Upper lobe of right lung (tissue), 1 donor: ENCODE measurements at regions not wholly inside any gene's neighbourhood (a gene's known extent, or its start where the extent isn't known, plus 50 kb on each side); places are given as distances from the start of the nearest gene placed in this dataset.

ENCODE experiments used
- ATAC-seq: fragments of 200-7000 bp; cut with Tn5 transposase; one replicate; pipeline ENCODE4 v1.9.1; 2020; ENCODE audit warnings: mild to moderate bottlenecking, moderate library complexity
- DNase-seq: peaks from one replicate; pipeline ENCODE4 v3.0.0-alpha.2; 2020
- H3K27ac ChIP-seq: fragments of 200-600 bp; one replicate; pipeline ENCODE4 v1.8.0; 2022
- H3K27me3 ChIP-seq: fragments of 200-600 bp; one replicate; pipeline ENCODE4 v1.8.0; 2022; ENCODE audit warnings: mild to moderate bottlenecking
- H3K36me3 ChIP-seq: fragments of 200-600 bp; one replicate; pipeline ENCODE4 v1.8.0; 2022
- H3K4me1 ChIP-seq: fragments of 200-600 bp; one replicate; pipeline ENCODE4 v1.8.0; 2022
- H3K4me3 ChIP-seq: fragments of 200-600 bp; one replicate; pipeline ENCODE4 v1.8.0; 2022; ENCODE audit warnings: mild to moderate bottlenecking
- H3K9me3 ChIP-seq: fragments of 200-600 bp; one replicate; pipeline ENCODE4 v1.8.0; 2022
- intact Hi-C: fragments of 100-400 bp; cut with DNase I; formaldehyde crosslinking; loops from one replicate; pipeline ENCODE4 v1.11.0; 2022
- TF ChIP-seq, protein P1 (sequence below): fragments of 200-600 bp; IDR thresholded peaks from one replicate; pipeline ENCODE4 v1.8.0; 2022; ENCODE audit warnings: antibody characterized with exemption
- donor health status: DM: no; HTN: yes; CAD: no; lungs with severe emphysema.

DNA sequence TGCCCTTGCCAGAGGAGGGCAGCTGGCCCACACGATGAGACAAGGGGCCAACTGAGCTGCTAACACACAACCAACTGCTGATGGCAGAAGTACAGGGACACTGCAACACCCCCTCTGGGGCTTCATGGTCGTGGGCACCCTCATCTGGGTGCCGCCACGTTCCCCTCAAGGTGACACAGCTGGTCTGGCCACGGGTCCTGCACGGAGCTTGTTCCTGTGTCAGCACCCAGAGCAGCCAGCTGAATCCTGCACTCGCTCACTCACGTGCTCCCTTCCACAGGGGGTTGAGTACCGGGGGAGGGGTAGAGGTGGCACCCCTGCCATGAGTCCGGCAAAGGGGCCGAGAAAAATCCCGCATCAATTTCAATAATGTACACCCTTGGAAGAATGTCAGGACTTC is 1319.1 kb downstream of the REEP3 start:
- Histone ChIP-seq H3K4me1 (no peaks in the 10 kb centered on the region), H3K36me3 (no peaks in the 10 kb centered on the region), H3K27me3 (no peaks in the 10 kb centered on the region), H3K27ac (no peak overlapping the region), H3K4me3 (no peak overlapping the region), H3K9me3 (no peaks in the 10 kb centered on the region)
- ATAC-seq = peak; percentile 13
- intact Hi-C loops = no loop called here
- no peak for DNase-seq
- TF ChIP-seq, protein P1, sequence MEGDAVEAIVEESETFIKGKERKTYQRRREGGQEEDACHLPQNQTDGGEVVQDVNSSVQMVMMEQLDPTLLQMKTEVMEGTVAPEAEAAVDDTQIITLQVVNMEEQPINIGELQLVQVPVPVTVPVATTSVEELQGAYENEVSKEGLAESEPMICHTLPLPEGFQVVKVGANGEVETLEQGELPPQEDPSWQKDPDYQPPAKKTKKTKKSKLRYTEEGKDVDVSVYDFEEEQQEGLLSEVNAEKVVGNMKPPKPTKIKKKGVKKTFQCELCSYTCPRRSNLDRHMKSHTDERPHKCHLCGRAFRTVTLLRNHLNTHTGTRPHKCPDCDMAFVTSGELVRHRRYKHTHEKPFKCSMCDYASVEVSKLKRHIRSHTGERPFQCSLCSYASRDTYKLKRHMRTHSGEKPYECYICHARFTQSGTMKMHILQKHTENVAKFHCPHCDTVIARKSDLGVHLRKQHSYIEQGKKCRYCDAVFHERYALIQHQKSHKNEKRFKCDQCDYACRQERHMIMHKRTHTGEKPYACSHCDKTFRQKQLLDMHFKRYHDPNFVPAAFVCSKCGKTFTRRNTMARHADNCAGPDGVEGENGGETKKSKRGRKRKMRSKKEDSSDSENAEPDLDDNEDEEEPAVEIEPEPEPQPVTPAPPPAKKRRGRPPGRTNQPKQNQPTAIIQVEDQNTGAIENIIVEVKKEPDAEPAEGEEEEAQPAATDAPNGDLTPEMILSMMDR = no peak

DNA sequence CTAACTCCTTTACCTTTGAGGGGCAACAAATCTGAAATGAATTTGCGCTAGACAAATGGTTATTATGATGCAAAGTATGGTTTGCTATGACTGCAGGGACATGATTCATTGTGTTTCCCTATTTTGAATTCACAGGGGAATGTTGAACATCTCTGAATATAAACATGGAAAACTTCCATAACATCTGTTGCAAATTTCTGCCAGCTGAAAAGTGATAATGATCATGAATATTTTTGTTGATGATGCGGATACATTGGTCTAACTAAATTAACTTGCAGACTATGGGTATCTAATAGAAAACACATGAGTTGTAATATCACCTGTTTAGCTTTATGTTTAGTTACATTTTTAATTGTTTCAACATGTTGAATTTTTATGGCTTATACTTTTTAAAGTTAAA is 1325.5 kb downstream of the REEP3 start:
- ATAC-seq = no peak
- H3K27ac ChIP-seq = no peak overlapping the region
- TF ChIP-seq, protein P1 = no peak
- H3K36me3 ChIP-seq = no peaks in the 10 kb centered on the region
- H3K9me3 ChIP-seq = no peaks in the 10 kb centered on the region
- H3K27me3 ChIP-seq = no peaks in the 10 kb centered on the region
- no peak overlapping the region for H3K4me3 ChIP-seq
- intact Hi-C loops = no loop called here
- H3K4me1 ChIP-seq = no peaks in the 10 kb centered on the region
- no peak for DNase-seq

DNA sequence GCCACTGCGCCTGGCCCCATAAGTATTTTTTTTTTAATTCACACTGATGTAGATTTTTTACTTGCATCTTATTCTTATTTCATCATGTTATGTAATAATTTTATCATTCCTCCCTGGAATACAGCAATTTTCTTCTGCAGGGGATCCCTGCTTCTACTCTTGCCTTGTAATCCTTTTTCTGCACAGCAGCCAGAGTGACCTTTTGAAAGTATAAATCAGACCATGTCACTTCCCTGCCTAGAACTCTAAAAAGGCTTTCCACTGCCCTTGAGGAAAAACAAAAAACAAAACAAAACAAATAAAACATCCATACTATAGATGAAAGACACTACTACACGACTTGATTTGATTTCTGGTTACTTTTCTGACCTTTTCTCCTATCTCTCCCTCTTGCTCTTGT is 1334.7 kb downstream of the REEP3 start:
- DNase-seq = no peak
- H3K4me1 ChIP-seq = no peaks in the 10 kb centered on the region
- H3K36me3 ChIP-seq = no peaks in the 10 kb centered on the region
- no peak overlapping the region for H3K4me3 ChIP-seq
- H3K27ac ChIP-seq = no peak overlapping the region
- ATAC-seq = no peak
- intact Hi-C loops = no loop called here
- no peaks in the 10 kb centered on the region for H3K27me3 ChIP-seq
- no peaks in the 10 kb centered on the region for H3K9me3 ChIP-seq
- TF ChIP-seq, protein P1 = no peak

DNA sequence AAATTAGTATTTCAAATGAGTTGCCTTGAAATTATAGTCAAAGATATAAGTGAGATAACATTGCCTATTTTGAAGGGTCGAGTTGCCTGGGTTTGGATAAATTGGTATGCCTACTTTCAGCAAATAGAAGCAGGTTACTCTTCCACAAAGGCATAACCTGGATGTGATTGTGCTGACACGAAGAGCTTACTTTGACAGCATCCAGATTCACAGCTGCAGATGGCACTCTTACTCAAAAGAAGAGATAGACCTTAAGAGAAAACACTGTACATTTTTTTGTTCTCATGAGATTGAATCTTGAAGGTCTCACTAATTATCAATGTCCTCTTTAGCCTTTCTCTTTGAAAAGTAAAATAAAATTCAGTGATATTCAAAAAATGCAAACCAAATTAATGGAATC is 1338.7 kb downstream of the REEP3 start:
- Histone ChIP-seq H3K9me3 (no peaks in the 10 kb centered on the region), H3K27me3 (no peaks in the 10 kb centered on the region), H3K27ac (no peak overlapping the region), H3K4me1 (no peaks in the 10 kb centered on the region), H3K4me3 (no peak overlapping the region), H3K36me3 (no peaks in the 10 kb centered on the region)
- DNase-seq = no peak
- ATAC-seq = no peak
- TF ChIP-seq, protein P1 = no peak
- intact Hi-C loops = no loop called here

DNA sequence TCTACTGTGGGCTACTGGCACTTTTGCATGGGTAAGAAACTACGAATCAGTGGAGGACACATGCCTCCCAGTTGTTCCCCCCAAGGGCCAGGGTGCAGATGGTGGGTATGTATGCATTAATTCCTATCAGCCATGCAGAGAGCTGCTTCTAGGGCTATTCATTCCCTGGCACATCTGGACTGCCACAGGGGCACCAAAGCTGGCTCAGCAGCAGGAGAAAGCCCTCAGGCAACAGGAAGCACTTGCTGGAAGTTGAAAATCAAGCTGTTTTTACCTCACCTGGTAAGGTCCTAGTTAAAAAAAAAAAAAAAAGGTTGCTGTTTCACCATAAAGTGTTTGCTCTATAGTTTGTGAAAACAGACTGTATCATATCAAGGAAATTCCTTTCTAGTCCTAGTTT is 1342.6 kb downstream of the REEP3 start:
- ATAC-seq = no peak
- Histone ChIP-seq H3K4me3 (no peak overlapping the region), H3K9me3 (no peaks in the 10 kb centered on the region), H3K4me1 (no peaks in the 10 kb centered on the region), H3K27ac (no peak overlapping the region), H3K27me3 (no peaks in the 10 kb centered on the region), H3K36me3 (no peaks in the 10 kb centered on the region)
- TF ChIP-seq, protein P1 = no peak
- intact Hi-C loops = no loop called here
- no peak for DNase-seq

DNA sequence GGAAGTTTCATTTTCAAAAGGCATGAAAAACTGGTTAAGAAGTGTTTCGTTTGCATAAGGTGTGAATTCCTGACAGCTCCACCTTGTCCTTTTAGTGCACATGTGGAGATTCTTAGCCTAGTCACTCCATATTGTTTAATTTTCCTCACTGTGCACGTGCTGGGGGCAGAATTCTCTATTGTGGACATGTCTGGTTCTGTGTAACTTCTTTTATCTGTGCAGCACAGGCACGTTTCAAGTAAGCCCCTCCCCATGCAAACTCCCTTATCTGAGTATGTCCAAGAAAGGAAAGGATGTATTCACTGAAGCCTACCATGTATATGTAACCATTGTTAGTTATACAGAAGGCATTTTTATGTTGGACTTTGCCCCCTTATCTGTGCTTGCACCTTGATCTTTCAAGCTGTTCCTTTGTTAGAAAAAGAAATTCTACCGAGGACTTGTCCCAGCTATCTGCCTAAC is 1346.3 kb downstream of the REEP3 start:
- TF ChIP-seq, protein P1 = no peak
- ATAC-seq = no peak
- Histone ChIP-seq H3K4me1 (no peaks in the 10 kb centered on the region), H3K27ac (no peak overlapping the region), H3K4me3 (no peak overlapping the region), H3K9me3 (no peaks in the 10 kb centered on the region), H3K27me3 (no peaks in the 10 kb centered on the region), H3K36me3 (no peaks in the 10 kb centered on the region)
- DNase-seq = no peak
- intact Hi-C loops = no loop called here
